Astrocyte of the spinal cord (primary cell): ENCODE measurements at regions not wholly inside any gene's neighbourhood (a gene's known extent, or its start where the extent isn't known, plus 50 kb on each side); places are given as distances from the start of the nearest gene placed in this dataset.

Experiments
- DNase-seq: peaks from one replicate; pipeline ENCODE4 v3.0.0; 2011; ENCODE audit warnings: low read depth, low spot score
- H3K4me3 ChIP-seq: 2 replicates; pipeline ENCODE4 v1.5.1; 2011; ENCODE audit warnings: low read depth, mild to moderate bottlenecking, low read length, moderate library complexity
- CTCF ChIP-seq: IDR thresholded peaks from 2 replicates; pipeline ENCODE4 v1.5.1; 2012; ENCODE audit warnings: low read depth, mild to moderate bottlenecking, low read length, inconsistent platforms
- in situ Hi-C: cut with HindIII; loops from 2 replicates; pipeline ENCODE4 v1.10.0; 2017; ENCODE audit warnings: low sequenced_read_pairs

GRCh38 chr7:85702348-85702747 is 515.5 kb upstream of the SEMA3D start:
- in situ Hi-C loops: no loop called here
- TF ChIP-seq CTCF: no peak
- no peak overlapping the region for H3K4me3 ChIP-seq
- no peak for DNase-seq

- no peak for TF ChIP-seq CTCF
- in situ Hi-C loops: no loop called here
- no peak overlapping the region for H3K4me3 ChIP-seq
- DNase-seq: no peak
These were observed 512.6 kb upstream of the SEMA3D start for GRCh38 chr7:85699482-85699881.

GRCh38 chr7:85695533-85695932 is 508.7 kb upstream of the SEMA3D start:
- TF ChIP-seq CTCF: no peak
- in situ Hi-C loops: no loop called here
- DNase-seq: peak; percentile 25
- H3K4me3 ChIP-seq: no peak overlapping the region

- no peak for TF ChIP-seq CTCF
- no peak overlapping the region for H3K4me3 ChIP-seq
- no peak for DNase-seq
- in situ Hi-C loops: no loop called here
These were observed 508.2 kb upstream of the SEMA3D start for GRCh38 chr7:85695041-85695440.

- no peak for TF ChIP-seq CTCF
- H3K4me3 ChIP-seq: no peak overlapping the region
- in situ Hi-C loops: no loop called here
- no peak for DNase-seq
These were observed 506.5 kb upstream of the SEMA3D start for GRCh38 chr7:85693326-85693725.

- DNase-seq: peak; percentile 29
- in situ Hi-C loops: no loop called here
- no peak for TF ChIP-seq CTCF
- no peak overlapping the region for H3K4me3 ChIP-seq
These were observed 501.9 kb upstream of the SEMA3D start for GRCh38 chr7:85688712-85689111.
